Peyer's patch (tissue), 4 donors: ENCODE measurements at regions not wholly inside any gene's neighbourhood (a gene's known extent, or its start where the extent isn't known, plus 50 kb on each side); places are given as distances from the start of the nearest gene placed in this dataset.

Experiments
- DNase-seq, 3 donors: peaks; one replicate each; pipeline ENCODE4 v3.0.0-alpha.2; 2017 to 2019
- H3K27ac ChIP-seq, 4 donors: fragments of 200-600 bp; sonication (generic); one replicate each; pipeline ENCODE4 v1.5.1; 2016 to 2019
- H3K27me3 ChIP-seq, 2 donors: fragments of 200-600 bp; sonication (generic); one replicate each; pipeline ENCODE4 v1.5.1; 2019
- H3K36me3 ChIP-seq, 3 donors: fragments of 200-600 bp; sonication (generic); one replicate each; pipeline ENCODE4 v1.5.1; 2016 to 2019
- H3K4me1 ChIP-seq, 4 donors: fragments of 200-600 bp; sonication (generic); one replicate each; pipeline ENCODE4 v1.5.1; 2016 to 2019
- H3K4me3 ChIP-seq, 4 donors: fragments of 200-600 bp; sonication (generic); 1 replicate in 3 of 4; 2 replicates in 1 of 4; pipeline ENCODE4 v1.5.1; 2016 to 2019; ENCODE audit warnings: mild to moderate bottlenecking in 1 of 4
- H3K9me3 ChIP-seq, 4 donors: fragments of 200-600 bp; sonication (generic); one replicate each; pipeline ENCODE4 v1.5.1; 2016 to 2019; ENCODE audit warnings: mild to moderate bottlenecking in 1 of 4
- POLR2A ChIP-seq, 2 donors: fragments of 450-650 bp; IDR thresholded peaks; one replicate each; pipeline ENCODE4 v1.5.1; 2017; ENCODE audit warnings: antibody characterized with exemption in 2 of 2, mild to moderate bottlenecking in 2 of 2, moderate library complexity in 2 of 2
- TF ChIP-seq, protein P1 (sequence below), 6 experiments: fragments of 450-650 bp in 4 of 6; fragments of 200-600 bp in 2 of 6; sonication (generic) in 1 of 6; IDR thresholded peaks; one replicate each; pipeline ENCODE4 v1.5.1; 2017 to 2019; ENCODE audit warnings: antibody characterized with exemption in 6 of 6, mild to moderate bottlenecking in 3 of 6, moderate library complexity in 1 of 6

DNA sequence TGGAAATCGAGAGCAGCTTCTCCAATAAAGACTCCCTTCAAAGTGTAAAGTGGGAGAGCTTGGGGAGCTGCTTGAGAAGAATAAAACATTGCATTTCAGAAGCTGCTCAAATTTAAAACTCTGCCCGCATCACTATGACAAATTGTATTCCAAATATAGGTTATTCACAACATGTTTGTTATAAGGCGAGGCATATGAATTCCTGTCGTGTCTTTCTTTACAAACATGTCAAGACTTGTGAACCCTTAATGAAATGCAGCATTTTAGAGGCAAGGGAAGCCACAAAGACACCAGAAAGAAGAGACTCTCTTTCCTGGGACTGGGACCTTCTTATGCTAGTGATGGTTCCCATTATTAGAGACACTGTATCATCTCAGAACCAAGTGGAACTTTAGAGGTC is 311.2 kb downstream of the DHX15 start:
- Histone ChIP-seq H3K27me3 (no peaks in the 10 kb centered on the region), H3K36me3 (no peaks in the 10 kb centered on the region)
- DNase-seq = no peak

DNA sequence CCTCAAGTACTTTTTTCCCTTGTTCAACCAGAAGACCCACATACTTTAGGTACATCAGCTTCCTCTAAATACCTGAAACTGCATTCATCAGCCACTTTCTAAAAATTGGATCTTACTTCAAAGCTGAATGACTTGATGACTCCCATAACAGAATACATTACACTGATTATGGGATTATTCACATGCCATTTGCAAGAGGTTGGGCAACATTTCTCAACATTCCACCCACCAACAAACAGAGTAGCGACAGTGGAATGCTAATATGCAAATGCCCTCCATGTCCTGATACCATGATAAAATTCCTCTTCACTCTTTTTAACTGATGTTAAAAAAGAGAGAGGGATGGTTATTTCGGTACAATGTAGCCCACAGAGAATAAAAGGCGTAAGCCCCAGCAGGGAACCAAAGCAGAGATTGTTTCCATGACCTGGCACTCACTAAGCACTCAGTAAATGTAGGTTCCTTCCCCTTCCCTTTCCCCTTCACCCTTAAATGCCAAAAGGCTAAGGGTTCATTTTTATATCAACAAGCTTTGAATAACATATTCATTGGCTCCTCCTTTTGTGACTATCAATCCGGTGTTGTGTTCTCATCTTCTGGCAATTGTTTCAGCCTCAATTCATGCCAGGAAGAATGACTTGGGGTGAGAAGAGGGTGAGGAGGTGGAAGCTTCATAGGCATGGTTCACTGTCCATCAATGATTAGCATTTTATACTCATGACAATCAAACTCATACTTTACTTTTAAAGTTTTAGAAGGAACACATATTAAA is 317.2 kb downstream of the DHX15 start:
- H3K36me3 ChIP-seq = no peaks in the 10 kb centered on the region
- no peak overlapping the region for H3K4me3 ChIP-seq
- no peaks in the 10 kb centered on the region for H3K9me3 ChIP-seq
- DNase-seq = no peak
- H3K27ac ChIP-seq = no peak overlapping the region
- H3K27me3 ChIP-seq = no peaks in the 10 kb centered on the region
- H3K4me1 ChIP-seq = no peaks in the 10 kb centered on the region
- TF ChIP-seq POLR2A (IDR thresholded peaks at IDR 0.05) = no peak
- TF ChIP-seq, protein P1, sequence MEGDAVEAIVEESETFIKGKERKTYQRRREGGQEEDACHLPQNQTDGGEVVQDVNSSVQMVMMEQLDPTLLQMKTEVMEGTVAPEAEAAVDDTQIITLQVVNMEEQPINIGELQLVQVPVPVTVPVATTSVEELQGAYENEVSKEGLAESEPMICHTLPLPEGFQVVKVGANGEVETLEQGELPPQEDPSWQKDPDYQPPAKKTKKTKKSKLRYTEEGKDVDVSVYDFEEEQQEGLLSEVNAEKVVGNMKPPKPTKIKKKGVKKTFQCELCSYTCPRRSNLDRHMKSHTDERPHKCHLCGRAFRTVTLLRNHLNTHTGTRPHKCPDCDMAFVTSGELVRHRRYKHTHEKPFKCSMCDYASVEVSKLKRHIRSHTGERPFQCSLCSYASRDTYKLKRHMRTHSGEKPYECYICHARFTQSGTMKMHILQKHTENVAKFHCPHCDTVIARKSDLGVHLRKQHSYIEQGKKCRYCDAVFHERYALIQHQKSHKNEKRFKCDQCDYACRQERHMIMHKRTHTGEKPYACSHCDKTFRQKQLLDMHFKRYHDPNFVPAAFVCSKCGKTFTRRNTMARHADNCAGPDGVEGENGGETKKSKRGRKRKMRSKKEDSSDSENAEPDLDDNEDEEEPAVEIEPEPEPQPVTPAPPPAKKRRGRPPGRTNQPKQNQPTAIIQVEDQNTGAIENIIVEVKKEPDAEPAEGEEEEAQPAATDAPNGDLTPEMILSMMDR (IDR thresholded peaks at IDR 0.05) = no peak

More for the DNA sequence above, 311.2 kb downstream of the DHX15 start:
- Histone ChIP-seq H3K9me3 (no peaks in the 10 kb centered on the region), H3K4me1 (no peaks in the 10 kb centered on the region), H3K27ac (no peak overlapping the region), H3K4me3 (no peak overlapping the region)
- no peak for TF ChIP-seq POLR2A (IDR thresholded peaks at IDR 0.05)
- TF ChIP-seq, protein P1 (IDR thresholded peaks at IDR 0.05) = no peak

DNA sequence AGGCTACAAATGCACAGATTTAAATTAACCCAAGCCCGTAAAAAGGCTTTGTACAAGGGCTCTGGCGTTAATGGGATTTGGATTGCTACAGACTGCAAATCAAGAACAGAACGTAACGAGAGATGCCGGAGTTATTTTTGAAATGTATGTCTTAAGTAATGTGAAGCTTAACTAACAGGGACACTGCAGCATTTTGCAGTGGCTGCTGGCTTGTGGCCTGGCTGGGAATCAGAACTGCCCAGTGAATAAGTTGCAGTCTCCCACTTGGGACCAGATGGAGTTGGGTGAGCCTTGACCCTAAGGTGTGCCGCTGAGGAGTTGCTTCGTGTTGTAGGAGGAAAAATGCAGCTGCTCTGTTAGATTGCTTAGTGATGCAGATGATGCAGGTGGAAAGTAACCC is 318.4 kb downstream of the DHX15 start:
- H3K4me1 ChIP-seq = no peaks in the 10 kb centered on the region
- TF ChIP-seq, protein P1 (IDR thresholded peaks at IDR 0.05) = no peak
- no peak for TF ChIP-seq POLR2A (IDR thresholded peaks at IDR 0.05)
- H3K9me3 ChIP-seq = no peaks in the 10 kb centered on the region

DNA sequence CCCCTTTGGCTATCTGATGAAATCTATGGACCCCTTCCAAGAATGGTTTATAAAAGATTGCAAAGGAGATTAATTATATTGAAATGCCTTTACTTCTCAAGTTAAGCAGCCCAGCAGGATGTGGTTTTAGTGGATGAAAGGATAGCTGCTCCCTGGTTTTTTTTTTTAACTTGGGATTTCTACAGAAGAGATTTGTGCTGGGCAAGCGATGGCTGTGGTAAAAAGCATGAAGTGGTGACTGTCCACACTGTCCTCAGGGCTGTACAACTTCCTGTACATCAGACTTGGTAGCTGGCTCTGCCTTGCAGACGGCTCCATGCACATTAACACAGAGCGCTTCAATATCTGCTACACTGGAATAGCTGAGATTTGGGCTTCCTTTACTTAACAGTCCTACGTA is 321.7 kb downstream of the DHX15 start:
- Histone ChIP-seq H3K27me3 (no peaks in the 10 kb centered on the region), H3K36me3 (no peaks in the 10 kb centered on the region), H3K9me3 (no peaks in the 10 kb centered on the region), H3K4me3 (no peak overlapping the region), H3K27ac (no peak overlapping the region), H3K4me1 (no peaks in the 10 kb centered on the region)
- no peak for DNase-seq
- TF ChIP-seq, protein P1 (IDR thresholded peaks at IDR 0.05) = no peak
- TF ChIP-seq POLR2A (IDR thresholded peaks at IDR 0.05) = no peak

More for the DNA sequence above, 318.4 kb downstream of the DHX15 start:
- Histone ChIP-seq H3K27me3 (no peaks in the 10 kb centered on the region), H3K4me3 (no peak overlapping the region), H3K36me3 (no peaks in the 10 kb centered on the region), H3K27ac (no peak overlapping the region)
- no peak for DNase-seq

DNA sequence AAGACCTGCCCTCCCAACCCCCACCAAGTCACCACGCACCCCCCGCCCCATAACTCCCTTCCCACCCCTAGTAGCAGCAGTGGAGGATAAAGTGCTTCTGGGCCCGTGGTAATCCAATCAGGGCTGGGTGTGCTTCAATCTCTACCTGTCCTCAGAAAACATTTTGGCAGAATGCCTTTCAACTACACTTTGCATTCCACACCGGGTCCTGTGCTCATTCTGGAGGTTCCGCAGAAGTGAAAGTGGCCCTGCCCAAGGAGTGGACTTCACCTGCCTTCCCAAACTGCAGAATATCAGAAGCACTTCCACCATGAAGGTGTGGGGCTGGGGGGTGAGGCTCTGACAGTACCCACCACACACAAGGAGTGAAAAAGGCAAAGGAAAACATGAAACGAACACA is 322.3 kb downstream of the DHX15 start:
- no peaks in the 10 kb centered on the region for H3K9me3 ChIP-seq
- H3K36me3 ChIP-seq = no peaks in the 10 kb centered on the region
- no peak overlapping the region for H3K4me3 ChIP-seq
- TF ChIP-seq, protein P1 (IDR thresholded peaks at IDR 0.05) = no peak
- TF ChIP-seq POLR2A (IDR thresholded peaks at IDR 0.05) = no peak
- H3K27ac ChIP-seq = no peak overlapping the region
- no peaks in the 10 kb centered on the region for H3K4me1 ChIP-seq
- H3K27me3 ChIP-seq = no peaks in the 10 kb centered on the region
- DNase-seq = no peak
